CD4-positive, alpha-beta T cell (primary cell): ENCODE measurements at regions not wholly inside any gene's neighbourhood (a gene's known extent, or its start where the extent isn't known, plus 50 kb on each side); places are given as distances from the start of the nearest gene placed in this dataset.

Source experiments
- ATAC-seq: fragments of 200-7000 bp; cut with Tn5 transposase; one replicate; pipeline ENCODE4 v1.10.0; 2022; ENCODE audit warnings: mild to moderate bottlenecking; ENCODE audit not compliant: poor library complexity
- CTCF ChIA-PET: fragments of 350-600 bp; sonication (Branson Sonifier 250); formaldehyde crosslinking; loops from one replicate; lab custom pipeline; 2021; ENCODE audit warnings: antibody characterized with exemption, inconsistent platforms; lab: Charles Lee
- POLR2A ChIA-PET: fragments of 350-600 bp; sonication (Branson Sonifier 250); formaldehyde crosslinking; loops from one replicate; lab custom pipeline; 2021; ENCODE audit warnings: antibody characterized with exemption, inconsistent platforms; lab: Charles Lee
- DNase-seq, 14 experiments: peaks; one replicate each; pipeline ENCODE4 v3.0.0-alpha.2; 2013 to 2020; ENCODE audit warnings: mixed read lengths in 2 of 14
- H3K27ac ChIP-seq, 2 donors: one replicate each; pipeline versions ENCODE4 v1.5.1 to v1.7.0; 2013; ENCODE audit warnings: low read length in 2 of 2, low read depth in 1 of 2, mild to moderate bottlenecking in 1 of 2
- H3K27me3 ChIP-seq, 2 experiments: 1 replicate in 1 of 2; 2 replicates in 1 of 2; pipeline versions ENCODE4 v1.6.1 to v1.7.0; 2013; ENCODE audit warnings: low read length in 2 of 2, control low read depth in 1 of 2, mild to moderate bottlenecking in 1 of 2, moderate library complexity in 1 of 2; ENCODE audit not compliant: insufficient read depth in 2 of 2, control insufficient read depth in 1 of 2
- H3K36me3 ChIP-seq: one replicate; pipeline ENCODE4 v1.6.1; 2013; ENCODE audit warnings: low read length, control low read depth; ENCODE audit not compliant: insufficient read depth
- H3K4me1 ChIP-seq: one replicate; pipeline ENCODE4 v1.6.1; 2013; ENCODE audit warnings: low read length, control low read depth; ENCODE audit not compliant: insufficient read depth
- H3K4me3 ChIP-seq: one replicate; pipeline ENCODE4 v1.5.1; 2013; ENCODE audit warnings: mild to moderate bottlenecking, low read length, moderate library complexity
- H3K9me3 ChIP-seq, 2 experiments: 1 replicate in 1 of 2; 2 replicates in 1 of 2; pipeline versions ENCODE4 v1.6.1 to v1.7.0; 2013; ENCODE audit warnings: low read length in 2 of 2, mild to moderate bottlenecking in 2 of 2, control low read depth in 1 of 2, moderate library complexity in 1 of 2; ENCODE audit not compliant: control insufficient read depth in 1 of 2, insufficient read depth in 1 of 2
- H3K27ac Mint-ChIP-seq: one replicate; pipeline ENCODE4 v1.8.0; 2020; ENCODE audit warnings: mixed read lengths
- H3K27me3 Mint-ChIP-seq: one replicate; pipeline ENCODE4 v1.8.0; 2021; ENCODE audit warnings: mixed read lengths
- H3K36me3 Mint-ChIP-seq: one replicate; pipeline ENCODE4 v1.8.0; 2021; ENCODE audit warnings: low read depth, mixed read lengths
- H3K4me1 Mint-ChIP-seq: one replicate; pipeline ENCODE4 v1.8.0; 2021; ENCODE audit warnings: low read depth, mixed read lengths
- H3K4me3 Mint-ChIP-seq: one replicate; pipeline ENCODE4 v1.8.0; 2020; ENCODE audit warnings: mild to moderate bottlenecking, mixed read lengths
- H3K9me3 Mint-ChIP-seq: one replicate; pipeline ENCODE4 v1.8.0; 2020; ENCODE audit warnings: mixed read lengths
- intact Hi-C, 2 experiments: fragments of 100-400 bp; cut with DNase I in 1 of 2; cut with micrococcal nuclease in 1 of 2; formaldehyde crosslinking; loops; one replicate each; pipeline versions ENCODE4 v1.15.1 to v1.9.0; 2023 to 2025; cut with DNase I, micrococcal nuclease
- TF ChIP-seq, protein P1 (sequence below): fragments of 200-600 bp; IDR thresholded peaks from one replicate; pipeline ENCODE4 v1.8.0; 2022; ENCODE audit warnings: antibody characterized with exemption, mild to moderate bottlenecking

DNA sequence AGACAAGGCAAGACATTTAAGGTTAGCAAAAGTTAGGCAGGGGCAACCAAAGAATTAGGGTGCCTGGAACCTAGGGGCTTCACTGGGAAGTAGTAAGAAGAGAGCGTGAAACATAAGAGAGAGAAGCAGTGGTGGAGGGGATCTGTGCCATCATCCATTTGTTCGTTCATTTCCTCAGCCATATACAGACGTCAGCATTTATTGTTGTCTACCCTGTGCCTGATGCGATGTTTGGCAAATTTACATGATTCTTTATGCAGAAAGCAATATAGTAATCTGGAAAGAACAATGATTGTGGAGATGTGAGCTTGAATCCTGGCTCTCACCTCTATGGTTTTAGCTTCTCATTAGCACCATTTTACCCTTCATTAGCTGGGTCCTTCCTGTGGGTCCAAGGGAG lies 477.5 kb upstream of the MPDZ start:
- H3K36me3 ChIP-seq, result no peaks in the 10 kb centered on the region
- Mint-ChIP-seq H3K9me3 (peaks cover 5% of the 10 kb centered on the region), H3K4me3 (no peak overlapping the region), H3K4me1 (no peaks in the 10 kb centered on the region), H3K36me3 (no peaks in the 10 kb centered on the region), H3K27ac (no peak overlapping the region), H3K27me3 (no peaks in the 10 kb centered on the region)
- ChIA-PET POLR2A (no interaction called here), CTCF (no interaction called here)
- H3K4me3 ChIP-seq, result no peak overlapping the region
- ATAC-seq, result no peak
- no peaks in the 10 kb centered on the region for H3K27me3 ChIP-seq
- H3K27ac ChIP-seq, result no peak overlapping the region
- intact Hi-C loops, result no loop called here
- TF ChIP-seq, protein P1, sequence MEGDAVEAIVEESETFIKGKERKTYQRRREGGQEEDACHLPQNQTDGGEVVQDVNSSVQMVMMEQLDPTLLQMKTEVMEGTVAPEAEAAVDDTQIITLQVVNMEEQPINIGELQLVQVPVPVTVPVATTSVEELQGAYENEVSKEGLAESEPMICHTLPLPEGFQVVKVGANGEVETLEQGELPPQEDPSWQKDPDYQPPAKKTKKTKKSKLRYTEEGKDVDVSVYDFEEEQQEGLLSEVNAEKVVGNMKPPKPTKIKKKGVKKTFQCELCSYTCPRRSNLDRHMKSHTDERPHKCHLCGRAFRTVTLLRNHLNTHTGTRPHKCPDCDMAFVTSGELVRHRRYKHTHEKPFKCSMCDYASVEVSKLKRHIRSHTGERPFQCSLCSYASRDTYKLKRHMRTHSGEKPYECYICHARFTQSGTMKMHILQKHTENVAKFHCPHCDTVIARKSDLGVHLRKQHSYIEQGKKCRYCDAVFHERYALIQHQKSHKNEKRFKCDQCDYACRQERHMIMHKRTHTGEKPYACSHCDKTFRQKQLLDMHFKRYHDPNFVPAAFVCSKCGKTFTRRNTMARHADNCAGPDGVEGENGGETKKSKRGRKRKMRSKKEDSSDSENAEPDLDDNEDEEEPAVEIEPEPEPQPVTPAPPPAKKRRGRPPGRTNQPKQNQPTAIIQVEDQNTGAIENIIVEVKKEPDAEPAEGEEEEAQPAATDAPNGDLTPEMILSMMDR, result no peak
- no peaks in the 10 kb centered on the region for H3K4me1 ChIP-seq
- peaks cover 0 to 4% of the 10 kb centered on the region in 2 experiments for H3K9me3 ChIP-seq
- no peak for DNase-seq

DNA sequence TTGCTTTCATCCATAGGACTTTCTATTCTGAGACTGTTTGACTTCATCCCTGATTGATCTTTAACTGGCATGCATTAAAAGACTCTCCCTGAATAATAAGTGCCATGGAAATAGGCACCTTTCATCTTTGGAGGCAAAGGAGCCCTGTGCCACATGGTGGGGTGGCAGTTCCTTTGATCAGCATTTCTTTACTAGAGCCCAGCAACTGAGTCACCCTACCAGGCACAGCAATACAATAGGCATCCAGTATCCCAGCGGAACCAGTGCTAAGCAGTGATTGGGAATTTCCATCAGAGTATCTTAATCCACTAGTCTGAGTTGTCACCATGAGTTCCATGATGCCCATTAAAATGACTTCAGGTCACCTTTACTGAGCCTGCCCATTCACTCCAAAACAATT lies 476.1 kb upstream of the MPDZ start:
- Histone ChIP-seq H3K9me3 (peaks cover 0 to 4% of the 10 kb centered on the region in 2 experiments), H3K4me3 (no peak overlapping the region), H3K27me3 (no peaks in the 10 kb centered on the region), H3K4me1 (no peaks in the 10 kb centered on the region), H3K27ac (no peak overlapping the region), H3K36me3 (no peaks in the 10 kb centered on the region)
- no peak for DNase-seq
- H3K27me3 Mint-ChIP-seq, result no peaks in the 10 kb centered on the region
- H3K36me3 Mint-ChIP-seq, result no peaks in the 10 kb centered on the region
- CTCF ChIA-PET, result no interaction called here
- intact Hi-C loops, result no loop called here
- H3K4me1 Mint-ChIP-seq, result no peaks in the 10 kb centered on the region
- ATAC-seq, result no peak
- H3K9me3 Mint-ChIP-seq, result peaks cover 9% of the 10 kb centered on the region
- POLR2A ChIA-PET, result no interaction called here
- no peak overlapping the region for H3K27ac Mint-ChIP-seq
- TF ChIP-seq, protein P1, result no peak
- H3K4me3 Mint-ChIP-seq, result no peak overlapping the region

DNA sequence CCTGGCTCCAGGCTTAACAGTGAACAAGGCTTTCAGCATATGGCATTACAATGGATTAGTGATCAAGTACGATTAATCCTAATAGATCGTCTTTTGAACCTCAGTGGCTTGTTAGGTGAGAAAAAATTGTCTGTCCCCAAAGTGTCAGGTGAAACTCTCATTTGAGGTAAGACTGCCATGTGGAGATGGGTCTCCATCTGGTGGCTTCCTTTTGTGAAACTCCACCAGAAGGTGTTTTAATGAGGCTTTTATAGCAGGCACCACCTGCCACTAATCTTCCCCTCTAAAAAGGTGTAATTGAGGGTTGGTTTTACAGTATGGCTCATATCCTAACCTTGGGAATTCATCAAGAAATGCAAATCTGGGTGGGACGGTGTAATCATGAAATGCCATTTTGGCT lies 471.1 kb upstream of the MPDZ start:
- no peak overlapping the region for H3K4me3 ChIP-seq
- ChIA-PET CTCF (no interaction called here), POLR2A (no interaction called here)
- H3K27me3 ChIP-seq, result no peaks in the 10 kb centered on the region
- H3K36me3 ChIP-seq, result no peaks in the 10 kb centered on the region
- peaks cover 0 to 3% of the 10 kb centered on the region in 2 experiments for H3K9me3 ChIP-seq
- no peak overlapping the region for H3K4me3 Mint-ChIP-seq
- DNase-seq (no peak), ATAC-seq (no peak)
- intact Hi-C loops, result no loop called here
- no peak overlapping the region for H3K27ac ChIP-seq
- no peaks in the 10 kb centered on the region for H3K36me3 Mint-ChIP-seq
- H3K27me3 Mint-ChIP-seq, result no peaks in the 10 kb centered on the region
- H3K4me1 ChIP-seq, result no peaks in the 10 kb centered on the region
- H3K4me1 Mint-ChIP-seq, result no peaks in the 10 kb centered on the region
- peaks cover 9% of the 10 kb centered on the region for H3K9me3 Mint-ChIP-seq
- no peak overlapping the region for H3K27ac Mint-ChIP-seq
- TF ChIP-seq, protein P1, result no peak
